ENCODE measurements at regions not wholly inside any gene's neighbourhood (a gene's known extent, or its start where the extent isn't known, plus 50 kb on each side); places are given as distances from the start of the nearest gene placed in this dataset.
A peak's percentile ranks its signal among the peaks of the same experiment; 100 is the strongest.

- no peaks in the 10 kb centered on the region for H3K36me3 ChIP-seq
- H3K27me3 ChIP-seq: no peaks in the 10 kb centered on the region
- peak; percentile 35 to 61 for DNase-seq
- no peaks in the 10 kb centered on the region for H3K9me3 ChIP-seq
- no peak overlapping the region for H3K4me3 ChIP-seq
- TF ChIP-seq CTCF (IDR thresholded peaks at IDR 0.05): no peak
- intact Hi-C loops (cut with DNase I; ENCODE audit: low total_unique reads): no loop called here
- 47 to 71% (median 55%) methylated on average over 1 to 2 of the region's 2 CpGs for WGBS, 5 donors
- peak overlapping the region in 4 of 5 donors; percentile 47 to 61 (median 53) for H3K27ac ChIP-seq
- peaks cover 12 to 33% (median 16%) of the 10 kb centered on the region in 4 donors for H3K4me1 ChIP-seq
These were observed 60.7 kb upstream of the GATA6 start for GRCh38 chr18:22108674-22109073.

- no peak overlapping the region for H3K4me3 ChIP-seq
These were observed 59.9 kb upstream of the GATA6 start for GRCh38 chr18:22109535-22109934.

GRCh38 chr18:22110461-22110924, 58.9 kb upstream of the GATA6 start:
- WGBS, 5 donors: 3 to 30% (median 26%) methylated on average over 9 of the region's 9 CpGs
- TF ChIP-seq CTCF (IDR thresholded peaks at IDR 0.05): no peak
- no peak for TF ChIP-seq EP300 (IDR thresholded peaks at IDR 0.05)
- TF ChIP-seq POLR2A (IDR thresholded peaks at IDR 0.05): no peak
- peak in 2 of 3 donors; percentile 41 to 65 for TF ChIP-seq POLR2AphosphoS5 (IDR thresholded peaks at IDR 0.05)
- intact Hi-C loops (cut with DNase I; ENCODE audit: low total_unique reads): no loop called here
- peaks cover 14 to 48% (median 19%) of the 10 kb centered on the region in 4 donors for H3K4me1 ChIP-seq
- no peaks in the 10 kb centered on the region for H3K36me3 ChIP-seq
- peak; percentile 52 to 80 for DNase-seq
- peak overlapping the region; percentile 14 to 61 (median 47) for H3K27ac ChIP-seq
- H3K9me3 ChIP-seq: no peaks in the 10 kb centered on the region
- no peak overlapping the region for H3K4me3 ChIP-seq
- no peaks in the 10 kb centered on the region for H3K27me3 ChIP-seq

More at GRCh38 chr18:22109535-22109934, 59.9 kb upstream of the GATA6 start:
- Histone ChIP-seq H3K27ac (peak overlapping the region in 4 of 5 donors; percentile 33 to 61 (median 52)), H3K36me3 (no peaks in the 10 kb centered on the region), H3K4me1 (peaks cover 14 to 40% (median 19%) of the 10 kb centered on the region in 4 donors), H3K27me3 (no peaks in the 10 kb centered on the region), H3K9me3 (no peaks in the 10 kb centered on the region)
- intact Hi-C loops (cut with DNase I; ENCODE audit: low total_unique reads): no loop called here
- TF ChIP-seq POLR2AphosphoS5 (IDR thresholded peaks at IDR 0.05) (no peak), CTCF (IDR thresholded peaks at IDR 0.05) (no peak), EP300 (IDR thresholded peaks at IDR 0.05) (no peak), POLR2A (IDR thresholded peaks at IDR 0.05) (no peak)
- WGBS, 5 donors: 70 to 86% (median 85%) methylated on average over 4 of the region's 4 CpGs
- DNase-seq: no peak

- DNase-seq: no peak
- intact Hi-C loops (cut with DNase I; ENCODE audit: low total_unique reads): no loop called here
- H3K4me3 ChIP-seq: no peak overlapping the region
- H3K9me3 ChIP-seq: no peaks in the 10 kb centered on the region
- H3K36me3 ChIP-seq: no peaks in the 10 kb centered on the region
- peaks cover 10 to 52% (median 25%) of the 10 kb centered on the region in 4 donors for H3K4me1 ChIP-seq
- WGBS, 5 donors: 83 to 92% (median 89%) methylated on average over 5 of the region's 5 CpGs
- TF ChIP-seq CTCF (IDR thresholded peaks at IDR 0.05): no peak
- TF ChIP-seq POLR2A (IDR thresholded peaks at IDR 0.05): no peak
- no peak for TF ChIP-seq POLR2AphosphoS5 (IDR thresholded peaks at IDR 0.05)
- TF ChIP-seq EP300 (IDR thresholded peaks at IDR 0.05): no peak
- H3K27me3 ChIP-seq: no peaks in the 10 kb centered on the region
- peak overlapping the region in 1 of 5 donors; percentile 16 for H3K27ac ChIP-seq
These were observed 57.2 kb upstream of the GATA6 start for GRCh38 chr18:22112215-22112614.

Measured in stomach (tissue), 8 donors.